Left lung (tissue), 4 donors: ENCODE measurements at regions not wholly inside any gene's neighbourhood (a gene's known extent, or its start where the extent isn't known, plus 50 kb on each side); places are given as distances from the start of the nearest gene placed in this dataset.

Experiments used
- ATAC-seq: fragments of 200-7000 bp; cut with Tn5 transposase; one replicate; pipeline ENCODE4 v1.9.1; 2020; ENCODE audit warnings: moderate library complexity
- DNase-seq, 4 donors: peaks; one replicate each; pipeline ENCODE4 v3.0.0-alpha.2; 2013 to 2020
- H3K27ac ChIP-seq, 2 donors: fragments of 200-600 bp; sonication (generic) in 1 of 2; one replicate each; pipeline versions ENCODE4 v1.5.0 to v1.8.0; 2020 to 2021
- H3K27me3 ChIP-seq, 2 donors: fragments of 200-600 bp; sonication (generic) in 1 of 2; one replicate each; pipeline versions ENCODE4 v1.5.0 to v1.8.0; 2020 to 2021
- H3K36me3 ChIP-seq, 2 donors: fragments of 200-600 bp; sonication (generic) in 1 of 2; one replicate each; pipeline versions ENCODE4 v1.5.0 to v1.8.0; 2020 to 2021
- H3K4me1 ChIP-seq, 2 donors: fragments of 200-600 bp; one replicate each; pipeline ENCODE4 v1.8.0; 2021
- H3K4me3 ChIP-seq, 2 donors: fragments of 200-600 bp; sonication (generic) in 1 of 2; one replicate each; pipeline versions ENCODE4 v1.5.0 to v1.8.0; 2020 to 2021; ENCODE audit warnings: mild to moderate bottlenecking in 1 of 2
- H3K9me3 ChIP-seq, 2 donors: fragments of 200-600 bp; sonication (generic) in 1 of 2; one replicate each; pipeline versions ENCODE4 v1.5.0 to v1.8.0; 2020 to 2021
- CTCF ChIP-seq, 2 donors: fragments of 200-600 bp; sonication (generic) in 1 of 2; IDR thresholded peaks; one replicate each; pipeline versions ENCODE4 v1.5.0 to v1.8.0; 2021; ENCODE audit warnings: antibody characterized with exemption in 2 of 2
- intact Hi-C, 2 donors: fragments of 100-400 bp; cut with DNase I; formaldehyde crosslinking; loops; one replicate each; pipeline versions ENCODE4 v1.11.2 to v1.14.2; 2022
- donor health status: DM: no; HTN: yes; CAD: no.
- donor health status: DM: no; HTN: no; CAD: no.

GRCh38 chr21:16476056-16476825 is 746.5 kb downstream of the USP25 start:
- Histone ChIP-seq H3K4me3 (no peak overlapping the region), H3K27me3 (no peaks in the 10 kb centered on the region), H3K36me3 (no peaks in the 10 kb centered on the region), H3K27ac (no peak overlapping the region), H3K4me1 (no peaks in the 10 kb centered on the region), H3K9me3 (peaks cover 0 to 28% of the 10 kb centered on the region in 2 donors)
- ATAC-seq (no peak), DNase-seq (peak in 2 of 4 donors; percentile 15 to 16)
- intact Hi-C loops = no loop called here
- TF ChIP-seq CTCF (IDR thresholded peaks at IDR 0.05) = no peak

- no peaks in the 10 kb centered on the region for H3K9me3 ChIP-seq
- H3K4me3 ChIP-seq = no peak overlapping the region
- ATAC-seq = no peak
- no peaks in the 10 kb centered on the region for H3K27me3 ChIP-seq
- TF ChIP-seq CTCF (IDR thresholded peaks at IDR 0.05) = no peak
- intact Hi-C loops = no loop called here
- H3K4me1 ChIP-seq = no peaks in the 10 kb centered on the region
- no peak overlapping the region for H3K27ac ChIP-seq
- no peaks in the 10 kb centered on the region for H3K36me3 ChIP-seq
- no peak for DNase-seq
These were observed 758.3 kb downstream of the USP25 start for GRCh38 chr21:16488042-16488441.

- Histone ChIP-seq H3K36me3 (no peaks in the 10 kb centered on the region), H3K27me3 (no peaks in the 10 kb centered on the region), H3K4me1 (no peaks in the 10 kb centered on the region), H3K4me3 (no peak overlapping the region), H3K9me3 (peaks cover 0 to 2% of the 10 kb centered on the region in 2 donors), H3K27ac (no peak overlapping the region)
- DNase-seq (no peak), ATAC-seq (no peak)
- no peak for TF ChIP-seq CTCF (IDR thresholded peaks at IDR 0.05)
- intact Hi-C loops = no loop called here
These were observed 762.6 kb downstream of the USP25 start for GRCh38 chr21:16492356-16492755.

GRCh38 chr21:16492892-16493291 is 763.1 kb downstream of the USP25 start:
- Histone ChIP-seq H3K4me1 (no peaks in the 10 kb centered on the region), H3K36me3 (no peaks in the 10 kb centered on the region), H3K27me3 (no peaks in the 10 kb centered on the region), H3K4me3 (no peak overlapping the region), H3K27ac (no peak overlapping the region), H3K9me3 (peaks cover 0 to 2% of the 10 kb centered on the region in 2 donors)
- ATAC-seq = no peak
- DNase-seq = no peak
- TF ChIP-seq CTCF (IDR thresholded peaks at IDR 0.05) = no peak
- intact Hi-C loops = no loop called here

GRCh38 chr21:16496609-16497008 is 766.8 kb downstream of the USP25 start:
- no peaks in the 10 kb centered on the region for H3K4me1 ChIP-seq
- no peaks in the 10 kb centered on the region for H3K36me3 ChIP-seq
- intact Hi-C loops = no loop called here
- H3K27ac ChIP-seq = no peak overlapping the region
- H3K4me3 ChIP-seq = no peak overlapping the region
- TF ChIP-seq CTCF (IDR thresholded peaks at IDR 0.05) = no peak
- no peak for ATAC-seq
- no peaks in the 10 kb centered on the region for H3K27me3 ChIP-seq
- peaks cover 0 to 2% of the 10 kb centered on the region in 2 donors for H3K9me3 ChIP-seq
- DNase-seq = no peak
